ENCODE measurements at regions not wholly inside any gene's neighbourhood (a gene's known extent, or its start where the extent isn't known, plus 50 kb on each side); places are given as distances from the start of the nearest gene placed in this dataset.

GRCh38 chr5:91884036-91884435, 500.9 kb upstream of the ARRDC3 start:
- TF ChIP-seq, protein P1, sequence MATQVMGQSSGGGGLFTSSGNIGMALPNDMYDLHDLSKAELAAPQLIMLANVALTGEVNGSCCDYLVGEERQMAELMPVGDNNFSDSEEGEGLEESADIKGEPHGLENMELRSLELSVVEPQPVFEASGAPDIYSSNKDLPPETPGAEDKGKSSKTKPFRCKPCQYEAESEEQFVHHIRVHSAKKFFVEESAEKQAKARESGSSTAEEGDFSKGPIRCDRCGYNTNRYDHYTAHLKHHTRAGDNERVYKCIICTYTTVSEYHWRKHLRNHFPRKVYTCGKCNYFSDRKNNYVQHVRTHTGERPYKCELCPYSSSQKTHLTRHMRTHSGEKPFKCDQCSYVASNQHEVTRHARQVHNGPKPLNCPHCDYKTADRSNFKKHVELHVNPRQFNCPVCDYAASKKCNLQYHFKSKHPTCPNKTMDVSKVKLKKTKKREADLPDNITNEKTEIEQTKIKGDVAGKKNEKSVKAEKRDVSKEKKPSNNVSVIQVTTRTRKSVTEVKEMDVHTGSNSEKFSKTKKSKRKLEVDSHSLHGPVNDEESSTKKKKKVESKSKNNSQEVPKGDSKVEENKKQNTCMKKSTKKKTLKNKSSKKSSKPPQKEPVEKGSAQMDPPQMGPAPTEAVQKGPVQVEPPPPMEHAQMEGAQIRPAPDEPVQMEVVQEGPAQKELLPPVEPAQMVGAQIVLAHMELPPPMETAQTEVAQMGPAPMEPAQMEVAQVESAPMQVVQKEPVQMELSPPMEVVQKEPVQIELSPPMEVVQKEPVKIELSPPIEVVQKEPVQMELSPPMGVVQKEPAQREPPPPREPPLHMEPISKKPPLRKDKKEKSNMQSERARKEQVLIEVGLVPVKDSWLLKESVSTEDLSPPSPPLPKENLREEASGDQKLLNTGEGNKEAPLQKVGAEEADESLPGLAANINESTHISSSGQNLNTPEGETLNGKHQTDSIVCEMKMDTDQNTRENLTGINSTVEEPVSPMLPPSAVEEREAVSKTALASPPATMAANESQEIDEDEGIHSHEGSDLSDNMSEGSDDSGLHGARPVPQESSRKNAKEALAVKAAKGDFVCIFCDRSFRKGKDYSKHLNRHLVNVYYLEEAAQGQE (IDR thresholded peaks at IDR 0.05; ENCODE audit: insufficient replicate concordance, low read depth) = no peak
- no peak for TF ChIP-seq SPI1 (IDR thresholded peaks at IDR 0.05; ENCODE audit: borderline replicate concordance, low read depth)
- no peak for TF ChIP-seq GABPA (IDR thresholded peaks at IDR 0.05; ENCODE audit: low read depth)
- TF ChIP-seq, protein P2, sequence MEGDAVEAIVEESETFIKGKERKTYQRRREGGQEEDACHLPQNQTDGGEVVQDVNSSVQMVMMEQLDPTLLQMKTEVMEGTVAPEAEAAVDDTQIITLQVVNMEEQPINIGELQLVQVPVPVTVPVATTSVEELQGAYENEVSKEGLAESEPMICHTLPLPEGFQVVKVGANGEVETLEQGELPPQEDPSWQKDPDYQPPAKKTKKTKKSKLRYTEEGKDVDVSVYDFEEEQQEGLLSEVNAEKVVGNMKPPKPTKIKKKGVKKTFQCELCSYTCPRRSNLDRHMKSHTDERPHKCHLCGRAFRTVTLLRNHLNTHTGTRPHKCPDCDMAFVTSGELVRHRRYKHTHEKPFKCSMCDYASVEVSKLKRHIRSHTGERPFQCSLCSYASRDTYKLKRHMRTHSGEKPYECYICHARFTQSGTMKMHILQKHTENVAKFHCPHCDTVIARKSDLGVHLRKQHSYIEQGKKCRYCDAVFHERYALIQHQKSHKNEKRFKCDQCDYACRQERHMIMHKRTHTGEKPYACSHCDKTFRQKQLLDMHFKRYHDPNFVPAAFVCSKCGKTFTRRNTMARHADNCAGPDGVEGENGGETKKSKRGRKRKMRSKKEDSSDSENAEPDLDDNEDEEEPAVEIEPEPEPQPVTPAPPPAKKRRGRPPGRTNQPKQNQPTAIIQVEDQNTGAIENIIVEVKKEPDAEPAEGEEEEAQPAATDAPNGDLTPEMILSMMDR (IDR thresholded peaks at IDR 0.05; ENCODE audit: insufficient read depth, low read length) = no peak
- no peak for TF ChIP-seq POLR2AphosphoS5 (IDR thresholded peaks at IDR 0.05; ENCODE audit: low read depth)
- no peak for DNase-seq (ENCODE audit: low read depth in 1 of 2, low spot score in 1 of 2)
- no peak overlapping the region for H3K4me3 ChIP-seq (replicated peaks; ENCODE audit: insufficient read depth, low read length)

DNA sequence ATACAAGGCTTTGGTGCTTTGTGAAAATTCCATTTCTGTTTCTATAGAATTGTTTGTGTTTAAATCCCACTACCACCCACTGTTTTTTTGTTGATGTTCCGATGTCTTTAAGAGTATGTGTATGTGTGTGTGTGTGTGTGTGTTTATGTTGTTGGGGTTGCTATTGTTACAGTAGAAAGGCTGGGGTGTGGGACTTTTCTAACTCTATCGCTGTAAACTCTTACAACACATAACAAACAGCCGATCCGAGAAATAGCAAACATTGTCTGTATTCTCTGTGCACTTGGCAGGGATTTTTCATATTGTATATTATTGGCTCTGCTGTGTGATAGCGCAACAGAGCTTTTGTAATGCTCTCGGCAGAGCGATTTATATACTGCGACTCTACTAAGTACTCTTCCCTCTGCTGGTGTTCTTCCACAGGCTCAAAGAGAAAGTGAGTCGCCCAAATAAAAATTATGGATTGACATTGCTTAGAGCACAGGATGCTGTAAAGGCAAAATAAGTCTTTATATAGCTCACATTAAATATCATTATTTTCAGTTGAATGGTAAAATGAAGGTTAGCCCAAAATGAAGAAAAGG, 492.2 kb upstream of the ARRDC3 start:
- no peak for DNase-seq (ENCODE audit: low read depth in 1 of 2, low spot score in 1 of 2)
- Histone ChIP-seq H3K27ac (replicated peaks) (no peak overlapping the region), H3K27me3 (ENCODE audit: insufficient read depth, poor library complexity, severe bottlenecking) (no peaks in the 10 kb centered on the region), H3K4me3 (replicated peaks; ENCODE audit: insufficient read depth, low read length) (no peak overlapping the region)
- no peak for TF ChIP-seq SPI1 (IDR thresholded peaks at IDR 0.05; ENCODE audit: borderline replicate concordance, low read depth)
- TF ChIP-seq GABPA (IDR thresholded peaks at IDR 0.05; ENCODE audit: low read depth) = no peak
- TF ChIP-seq, protein P1 (IDR thresholded peaks at IDR 0.05; ENCODE audit: insufficient replicate concordance, low read depth) = no peak
- no peak for TF ChIP-seq POLR2AphosphoS5 (IDR thresholded peaks at IDR 0.05; ENCODE audit: low read depth)
- TF ChIP-seq, protein P2 (IDR thresholded peaks at IDR 0.05; ENCODE audit: insufficient read depth, low read length) = no peak

More at GRCh38 chr5:91884036-91884435, 500.9 kb upstream of the ARRDC3 start:
- H3K27me3 ChIP-seq (ENCODE audit: insufficient read depth, poor library complexity, severe bottlenecking) = no peaks in the 10 kb centered on the region
- no peak overlapping the region for H3K27ac ChIP-seq (replicated peaks)

- Histone ChIP-seq H3K27me3 (ENCODE audit: insufficient read depth, poor library complexity, severe bottlenecking) (no peaks in the 10 kb centered on the region), H3K27ac (replicated peaks) (no peak overlapping the region), H3K4me3 (replicated peaks; ENCODE audit: insufficient read depth, low read length) (no peak overlapping the region)
- TF ChIP-seq, protein P2 (IDR thresholded peaks at IDR 0.05; ENCODE audit: insufficient read depth, low read length) = no peak
- TF ChIP-seq, protein P1 (IDR thresholded peaks at IDR 0.05; ENCODE audit: insufficient replicate concordance, low read depth) = no peak
- TF ChIP-seq SPI1 (IDR thresholded peaks at IDR 0.05; ENCODE audit: borderline replicate concordance, low read depth) (no peak), GABPA (IDR thresholded peaks at IDR 0.05; ENCODE audit: low read depth) (no peak), POLR2AphosphoS5 (IDR thresholded peaks at IDR 0.05; ENCODE audit: low read depth) (no peak)
- no peak for DNase-seq (ENCODE audit: low read depth in 1 of 2, low spot score in 1 of 2)
These were observed 484.7 kb upstream of the ARRDC3 start for GRCh38 chr5:91867799-91868198.

All from HL-60 (cell line).